HG03066 (cell line): ENCODE measurements at regions not wholly inside any gene's neighbourhood (a gene's known extent, or its start where the extent isn't known, plus 50 kb on each side); places are given as distances from the start of the nearest gene placed in this dataset.
"Not testable (repeated sequence)": the region's sequence is repeated elsewhere in the genome, so short reads cannot be mapped to it uniquely, and the experiment has no call there.

Experiments
- ATAC-seq: cut with Tn5 transposase; IDR thresholded peaks from one replicate; pipeline ENCODE4 v1.9.1; 2021; ENCODE audit warnings: low read depth; ENCODE audit not compliant: unreplicated experiment

DNA sequence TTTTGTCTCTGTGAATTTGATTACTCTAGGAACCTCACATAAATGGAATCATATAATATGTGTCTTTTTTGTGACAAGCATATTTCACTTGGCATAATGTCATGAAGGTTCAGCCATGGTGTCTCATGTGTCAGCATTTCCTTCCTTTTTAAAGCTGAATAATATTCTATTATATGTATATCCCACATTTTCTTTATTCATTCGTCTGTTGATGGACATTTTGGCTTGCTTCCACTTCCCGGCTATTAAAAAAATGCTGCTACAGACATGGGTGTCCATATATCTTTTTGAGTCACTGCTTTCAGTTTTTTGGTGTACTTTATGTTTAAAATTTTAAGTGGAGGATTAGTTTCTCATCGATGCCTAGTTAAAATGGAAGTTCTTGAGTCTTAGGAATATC is 59.8 kb upstream of the C5orf63 start:
- ATAC-seq = no peak

DNA sequence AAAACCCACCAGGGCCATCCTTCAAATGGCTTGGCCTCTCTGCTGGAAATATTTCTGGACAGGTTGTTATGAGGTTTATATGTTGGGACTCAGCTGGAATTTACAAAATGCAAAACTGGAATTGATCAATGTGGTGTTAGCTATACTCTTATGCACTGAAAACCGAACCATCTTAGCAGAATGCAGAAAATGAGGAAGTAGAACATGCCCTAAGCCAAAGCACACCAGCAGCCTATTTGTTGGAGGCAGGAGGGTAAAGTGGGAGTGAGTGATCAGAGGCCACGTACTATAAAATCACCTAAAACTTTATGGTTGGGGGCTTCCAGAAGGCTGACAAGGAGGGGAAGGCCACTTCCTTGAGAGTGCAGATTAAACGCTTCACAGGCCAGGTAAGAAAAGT is 63.6 kb upstream of the C5orf63 start:
- no peak for ATAC-seq

DNA sequence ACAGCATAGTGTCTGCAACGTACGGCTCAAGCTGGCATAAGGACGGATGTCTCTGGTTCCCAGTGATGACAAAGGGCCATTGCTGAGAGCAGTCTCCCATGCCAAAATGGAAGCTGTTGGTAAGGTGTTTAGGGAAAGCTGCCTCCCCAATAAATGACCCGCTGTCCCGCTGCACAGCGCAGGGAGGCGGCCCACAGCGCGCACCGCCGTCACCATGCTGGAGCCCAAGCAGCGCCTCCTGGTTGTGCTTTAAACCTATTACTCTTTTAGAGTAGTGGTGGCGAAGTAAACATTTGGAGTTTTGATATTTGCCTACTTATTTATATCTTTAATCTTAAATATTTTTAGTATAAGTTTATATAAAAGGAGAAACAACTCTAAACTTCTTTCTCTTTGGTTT is 70.4 kb upstream of the C5orf63 start:
- no peak for ATAC-seq

DNA sequence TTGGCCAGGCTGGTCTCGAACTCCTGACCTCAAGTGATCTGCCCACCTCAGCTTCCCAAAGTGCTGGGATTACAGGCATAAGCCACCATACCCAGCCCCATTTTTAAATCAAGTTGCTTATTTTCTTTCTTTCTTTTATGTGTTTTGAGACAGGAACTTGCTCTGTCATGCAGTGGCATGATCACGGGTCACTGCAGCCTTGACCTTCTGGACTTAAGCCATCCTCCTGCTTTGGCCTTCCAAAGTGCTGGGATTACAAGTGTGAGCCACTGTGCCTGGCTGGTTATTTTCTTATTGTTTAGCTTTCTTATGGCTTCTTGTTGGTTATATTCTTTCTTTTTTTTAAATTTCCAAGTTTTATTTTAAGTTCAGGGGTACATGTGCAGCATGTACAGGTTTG is 79.7 kb upstream of the C5orf63 start:
- no peak for ATAC-seq

DNA sequence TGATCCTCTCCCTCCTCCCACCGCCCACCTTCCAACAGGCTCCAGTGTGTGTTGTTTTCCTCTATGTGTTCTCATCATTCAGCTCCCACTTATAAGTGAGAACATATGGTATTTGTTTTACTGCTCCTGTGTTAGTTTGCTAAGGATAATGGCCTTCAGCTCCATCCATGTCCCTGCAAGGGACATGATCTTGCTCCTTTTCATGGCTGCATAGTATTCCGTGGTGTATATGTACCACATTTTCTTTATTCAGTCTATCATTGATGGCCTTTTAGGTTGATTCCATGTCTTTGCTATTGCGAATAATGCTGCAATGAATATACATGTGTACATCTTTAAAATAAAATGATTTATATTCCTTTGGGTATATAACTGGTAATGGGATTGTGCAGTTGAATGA is 80.2 kb upstream of the C5orf63 start:
- no peak for ATAC-seq

DNA sequence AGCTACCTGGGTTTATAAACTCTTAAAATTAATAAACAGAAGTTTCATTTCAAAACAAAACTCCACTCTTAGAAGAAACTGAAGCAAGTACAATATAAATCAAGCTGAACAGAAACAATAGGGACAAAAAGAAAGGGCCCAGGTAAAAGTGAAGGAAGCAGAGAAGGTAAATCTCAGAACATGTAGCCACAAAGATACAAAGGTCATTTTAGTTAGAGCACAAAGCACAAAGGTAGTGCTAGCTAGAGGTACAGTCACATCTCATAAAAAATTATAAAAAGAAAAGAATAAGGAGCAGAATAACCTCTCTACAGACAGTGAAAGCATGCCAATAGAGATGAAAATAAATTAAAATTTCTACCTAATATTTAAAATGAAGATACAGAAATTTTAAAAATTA is 90.4 kb upstream of the C5orf63 start:
- ATAC-seq = no peak

DNA sequence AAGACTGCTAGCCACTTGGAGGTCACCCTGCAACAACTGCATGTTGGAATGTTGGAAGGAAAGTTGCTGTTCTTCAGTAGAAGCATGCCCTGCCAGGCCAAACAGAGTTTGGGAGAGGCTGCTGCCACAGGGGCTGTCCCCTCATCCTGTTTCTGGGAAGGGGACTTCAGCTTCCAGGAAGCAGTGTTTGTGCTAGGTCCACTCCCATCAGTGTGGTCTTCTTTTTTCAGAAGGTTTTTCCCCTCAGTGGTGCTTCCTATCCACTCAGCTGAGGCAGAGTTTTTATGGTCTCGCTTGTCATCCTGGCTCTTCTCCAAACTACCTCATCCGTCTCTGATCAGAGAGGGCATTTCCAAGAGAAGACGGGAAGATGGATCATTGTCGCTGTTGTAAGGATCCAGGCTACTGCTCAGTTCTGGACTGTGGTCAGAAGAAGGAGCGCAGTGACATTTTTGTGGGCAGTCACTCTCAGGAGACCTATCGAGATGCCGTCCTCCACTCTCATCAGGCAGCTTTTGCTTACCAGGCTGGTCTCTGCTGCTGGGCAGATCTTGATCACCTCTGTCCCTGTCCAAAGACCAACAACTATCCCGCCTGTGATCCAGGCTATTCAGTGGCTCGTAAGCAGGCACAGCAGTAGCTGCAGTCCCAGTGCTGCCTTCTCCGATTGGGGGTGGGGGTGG is 97.8 kb upstream of the C5orf63 start:
- ATAC-seq = no peak

DNA sequence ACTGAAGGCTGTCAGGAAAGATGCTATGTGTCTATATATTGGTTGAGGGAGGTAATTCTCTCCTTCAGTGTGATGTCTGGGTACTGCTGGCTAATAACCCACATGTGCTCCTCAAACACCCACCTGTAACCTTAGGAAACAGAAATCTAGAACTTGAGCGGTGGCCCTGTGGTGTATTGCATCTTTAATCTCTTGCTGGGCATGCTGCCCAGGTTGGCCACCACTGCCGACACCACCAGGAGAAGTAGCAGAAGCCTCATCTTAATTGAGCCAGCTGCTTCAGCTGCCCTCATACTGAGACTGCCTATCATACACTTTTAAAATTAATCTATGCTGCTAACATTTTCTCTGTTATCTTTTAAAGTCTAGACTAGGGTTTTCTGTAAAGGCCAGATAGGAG is 103.5 kb upstream of the C5orf63 start:
- no peak for ATAC-seq

DNA sequence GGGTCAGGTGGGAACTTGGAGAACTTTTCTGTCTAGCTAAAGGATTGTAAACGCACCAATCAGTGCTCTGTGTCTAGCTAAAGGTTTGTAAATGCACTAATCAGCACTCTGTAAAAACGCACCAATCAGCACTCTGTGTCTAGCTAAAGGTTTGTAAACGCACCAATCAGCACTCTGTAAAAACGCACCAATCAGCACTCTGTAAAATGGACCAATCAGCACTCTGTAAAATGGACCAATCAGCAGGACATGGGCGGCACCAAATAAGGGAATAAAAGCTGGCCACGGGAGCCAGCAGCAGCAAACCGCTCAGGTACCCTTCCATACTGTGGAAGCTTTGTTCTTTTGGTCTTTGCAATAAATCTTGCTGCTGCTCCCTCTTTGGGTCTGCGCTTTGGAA is 108.0 kb upstream of the MEGF10 start:
- not testable (repeated sequence) for ATAC-seq

DNA sequence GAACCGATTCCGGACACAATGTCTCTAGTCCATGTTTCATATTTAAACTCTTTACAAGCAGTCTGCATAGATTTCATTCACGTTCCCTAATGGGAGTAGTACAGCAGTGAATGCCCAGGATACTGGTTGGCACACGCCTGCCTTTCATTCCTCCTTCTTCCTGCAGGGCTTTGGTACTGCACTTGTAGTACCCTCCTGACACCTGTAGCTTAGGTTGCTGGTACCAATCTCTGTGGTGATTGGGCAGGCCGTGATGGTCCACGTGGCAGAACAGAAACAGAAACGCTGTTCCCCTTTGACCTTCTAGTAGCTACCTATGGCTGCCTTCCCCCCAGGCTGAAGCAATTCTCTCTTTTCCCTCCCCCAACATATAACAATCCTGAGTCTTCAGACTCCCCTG is 107.3 kb upstream of the MEGF10 start:
- ATAC-seq = no peak

DNA sequence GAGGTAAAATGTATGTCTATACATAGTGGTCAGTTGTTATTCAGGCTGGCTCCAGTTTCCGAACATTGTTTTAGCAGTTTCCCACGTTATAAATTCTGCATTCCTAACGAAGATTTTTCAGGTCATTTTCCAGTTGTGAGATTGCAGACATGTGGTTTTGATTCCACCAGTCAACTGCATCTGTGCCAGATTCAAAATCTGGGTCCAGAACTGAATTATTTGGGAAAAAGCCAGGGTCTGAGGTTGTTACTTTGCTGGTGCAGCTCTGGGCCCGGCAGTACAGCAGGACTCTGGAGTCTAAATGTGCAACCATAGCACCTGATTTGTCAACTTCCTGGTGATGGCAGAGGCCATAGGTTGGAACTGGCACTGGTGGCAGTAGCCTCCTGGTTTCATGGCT is 105.7 kb upstream of the MEGF10 start:
- no peak for ATAC-seq

DNA sequence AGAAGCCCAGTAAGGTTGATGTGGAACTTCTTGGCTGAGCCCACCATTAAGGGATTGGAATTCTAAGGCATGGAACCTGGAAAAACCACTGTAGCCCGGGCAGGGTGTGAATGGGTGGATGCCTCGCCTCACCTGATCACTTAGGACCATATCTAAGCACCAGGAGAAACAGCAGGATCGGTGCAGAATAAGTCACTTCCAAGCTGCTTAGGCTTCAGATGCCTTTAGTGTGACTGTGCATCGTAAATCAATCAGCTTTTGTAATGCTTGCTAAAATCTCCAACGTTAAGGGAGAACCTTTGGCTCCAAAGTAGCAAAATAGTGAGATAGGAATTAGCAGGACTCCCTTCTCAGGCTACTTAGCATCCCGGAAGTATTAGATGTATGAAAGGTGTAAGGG is 103.9 kb upstream of the MEGF10 start:
- ATAC-seq = no peak

DNA sequence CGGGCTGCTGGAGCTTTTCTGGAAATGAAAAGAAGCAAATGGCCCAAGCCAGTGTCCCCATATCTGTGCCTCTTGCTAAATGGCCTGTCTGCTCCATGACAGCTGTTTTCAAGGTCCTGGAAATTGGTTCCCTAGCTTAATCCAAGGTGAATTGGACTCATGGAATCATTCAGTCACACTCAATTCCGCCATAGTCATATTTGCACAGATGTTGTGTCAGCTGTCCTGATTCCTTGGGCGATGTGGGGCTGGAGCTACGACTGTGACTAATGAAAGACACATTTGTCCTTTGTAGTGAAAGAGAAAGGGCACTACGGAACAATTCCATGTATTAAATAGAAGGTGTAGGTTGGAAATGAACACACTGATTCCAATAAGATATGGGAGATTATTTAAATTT is 102.9 kb upstream of the MEGF10 start:
- no peak for ATAC-seq

DNA sequence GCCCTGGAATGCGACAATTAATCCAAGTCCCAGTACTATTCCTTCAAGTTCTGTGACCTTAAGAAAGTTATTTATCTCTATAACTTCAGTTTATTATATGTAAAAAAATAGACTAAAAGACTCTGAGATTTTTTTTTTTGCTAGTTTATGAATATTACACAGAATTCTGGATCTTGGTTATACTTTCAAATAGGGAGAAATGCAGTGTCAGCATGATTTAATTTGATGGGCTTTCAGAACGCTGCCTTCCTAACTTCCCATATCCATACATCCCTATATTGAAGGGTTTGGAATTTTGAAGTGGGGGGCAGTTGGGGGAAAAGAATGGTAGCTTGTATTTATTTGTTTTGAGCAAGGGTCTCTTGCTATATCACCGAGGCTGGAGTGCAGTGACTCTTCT is 98.4 kb upstream of the MEGF10 start:
- no peak for ATAC-seq

DNA sequence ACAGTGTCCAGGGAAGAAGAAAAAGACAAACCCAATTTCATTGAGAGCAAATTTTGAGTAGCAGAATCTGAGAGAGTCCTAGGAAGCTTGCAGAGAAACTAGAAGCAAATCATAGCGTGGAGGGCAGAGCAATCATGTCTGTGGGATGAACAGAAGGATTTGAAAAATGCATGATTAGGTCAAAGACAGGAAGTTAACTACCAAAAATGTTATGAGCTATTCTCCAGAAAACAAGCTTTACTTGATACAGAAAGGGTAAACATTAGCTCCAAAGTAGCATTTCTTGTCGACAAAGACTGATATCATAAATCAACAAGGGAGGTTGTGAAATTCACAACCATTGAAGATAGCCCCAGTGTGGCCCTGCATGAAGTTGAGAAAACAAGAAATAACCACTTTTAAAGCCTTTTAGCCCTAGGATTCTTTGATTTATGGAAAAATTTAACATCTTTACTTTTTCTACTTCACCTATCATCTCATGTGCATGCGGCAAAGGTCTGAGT is 97.7 kb upstream of the MEGF10 start:
- ATAC-seq = no peak

DNA sequence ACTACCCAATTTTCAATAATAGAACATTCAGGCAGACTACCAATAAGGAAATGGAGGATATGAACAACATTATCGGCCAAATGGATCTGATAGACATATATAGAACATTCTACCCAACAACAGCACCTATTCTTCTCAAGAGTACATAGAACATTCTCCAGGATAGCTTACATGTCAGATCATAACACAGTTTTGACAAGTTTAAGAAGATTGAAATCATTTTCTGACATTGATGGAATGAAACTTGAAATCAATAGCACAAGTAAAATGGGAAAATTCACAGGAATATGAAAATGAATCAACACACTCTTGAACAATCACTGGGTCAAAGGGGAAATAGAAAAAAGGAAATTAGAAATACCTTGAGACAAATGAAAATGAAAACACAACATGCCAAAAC is 94.6 kb upstream of the MEGF10 start:
- ATAC-seq = no peak

DNA sequence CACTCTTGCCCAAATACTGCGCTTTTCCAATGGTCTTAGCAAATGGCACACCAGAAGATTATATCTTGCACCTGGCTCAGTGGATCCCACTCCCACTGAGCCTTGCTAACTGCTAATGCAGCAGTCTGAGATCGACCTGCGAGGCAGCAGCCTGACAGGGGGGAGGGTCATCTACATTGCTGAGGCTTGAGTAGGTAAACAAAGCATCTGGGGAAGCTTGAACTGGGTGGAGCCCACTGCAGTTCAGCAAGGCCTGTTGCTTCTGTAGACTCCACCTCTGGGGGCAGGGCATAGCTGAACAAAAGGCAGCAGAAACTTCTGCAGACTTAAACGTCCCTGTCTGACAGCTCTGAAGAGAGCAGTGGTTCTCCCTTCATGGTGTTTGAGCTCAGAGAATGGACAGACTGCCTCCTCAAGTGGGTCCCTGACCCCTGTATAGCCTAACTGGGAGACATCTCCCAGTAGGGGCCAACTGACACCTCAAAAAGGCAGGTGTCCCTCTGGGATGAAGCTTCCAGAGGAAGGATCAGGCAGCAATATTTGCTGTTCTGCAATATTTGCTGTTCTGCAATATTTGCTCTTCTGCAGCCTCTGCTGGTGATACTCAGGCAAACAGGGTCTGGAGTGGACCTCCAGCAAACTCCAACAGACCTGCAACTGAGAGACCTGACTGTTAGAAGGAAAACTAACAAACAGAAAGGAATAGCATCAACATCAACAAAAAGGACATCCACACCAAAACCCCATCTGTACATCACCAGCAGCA is 93.0 kb upstream of the MEGF10 start:
- ATAC-seq = not testable (repeated sequence)

DNA sequence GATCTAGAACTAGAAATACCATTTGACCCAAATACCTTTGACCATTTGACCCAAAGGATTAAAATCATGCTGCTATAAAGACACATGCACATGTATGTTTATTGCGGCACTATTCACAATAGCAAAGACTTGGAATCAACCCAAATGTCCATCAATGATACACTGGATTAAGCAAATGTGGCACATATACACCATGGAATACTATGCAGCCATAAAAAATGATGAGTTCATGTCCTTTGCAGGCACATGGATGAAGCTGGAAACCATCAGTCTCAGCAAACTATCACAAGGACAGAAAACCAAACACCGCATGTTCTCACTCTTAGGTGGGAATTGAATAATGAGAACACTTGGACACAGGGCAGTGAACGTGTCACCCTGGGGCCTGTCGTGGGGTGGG is 87.9 kb upstream of the MEGF10 start:
- not testable (repeated sequence) for ATAC-seq

DNA sequence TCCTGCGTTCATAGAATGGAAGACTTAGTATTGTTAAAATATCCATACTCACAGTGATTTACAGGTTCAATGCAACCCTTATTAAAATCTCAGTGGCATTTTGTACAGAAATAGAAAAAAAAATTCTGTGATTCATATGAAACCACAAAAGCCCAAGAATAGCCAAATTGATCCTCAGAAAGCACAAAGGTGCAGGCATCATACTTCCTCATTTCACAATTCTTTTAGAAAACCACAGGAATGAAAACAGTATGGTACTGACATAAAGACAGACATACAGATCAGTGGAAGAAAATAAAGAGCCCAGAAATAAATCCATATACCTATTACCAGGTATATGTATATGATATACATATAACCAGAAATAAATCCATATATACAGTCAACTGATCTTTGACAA is 86.8 kb upstream of the MEGF10 start:
- ATAC-seq = no peak

DNA sequence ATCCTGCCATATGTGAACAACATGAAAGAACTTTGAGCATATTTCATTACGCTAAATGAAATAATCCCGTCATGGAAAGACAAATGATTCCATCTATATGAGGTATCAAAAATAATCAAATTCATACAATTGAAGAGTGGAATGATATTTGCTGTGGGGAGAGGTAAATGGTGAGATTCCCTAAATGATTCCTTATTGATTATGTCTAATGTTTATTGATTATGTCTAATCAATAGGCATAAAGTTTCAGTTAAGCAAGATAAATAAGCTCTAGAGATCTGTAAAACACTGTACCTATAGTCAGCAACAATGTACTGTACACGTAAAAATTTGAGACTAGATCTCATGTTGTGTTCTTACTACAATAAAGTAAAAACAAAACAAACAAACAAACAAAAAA is 85.4 kb upstream of the MEGF10 start:
- ATAC-seq = no peak

DNA sequence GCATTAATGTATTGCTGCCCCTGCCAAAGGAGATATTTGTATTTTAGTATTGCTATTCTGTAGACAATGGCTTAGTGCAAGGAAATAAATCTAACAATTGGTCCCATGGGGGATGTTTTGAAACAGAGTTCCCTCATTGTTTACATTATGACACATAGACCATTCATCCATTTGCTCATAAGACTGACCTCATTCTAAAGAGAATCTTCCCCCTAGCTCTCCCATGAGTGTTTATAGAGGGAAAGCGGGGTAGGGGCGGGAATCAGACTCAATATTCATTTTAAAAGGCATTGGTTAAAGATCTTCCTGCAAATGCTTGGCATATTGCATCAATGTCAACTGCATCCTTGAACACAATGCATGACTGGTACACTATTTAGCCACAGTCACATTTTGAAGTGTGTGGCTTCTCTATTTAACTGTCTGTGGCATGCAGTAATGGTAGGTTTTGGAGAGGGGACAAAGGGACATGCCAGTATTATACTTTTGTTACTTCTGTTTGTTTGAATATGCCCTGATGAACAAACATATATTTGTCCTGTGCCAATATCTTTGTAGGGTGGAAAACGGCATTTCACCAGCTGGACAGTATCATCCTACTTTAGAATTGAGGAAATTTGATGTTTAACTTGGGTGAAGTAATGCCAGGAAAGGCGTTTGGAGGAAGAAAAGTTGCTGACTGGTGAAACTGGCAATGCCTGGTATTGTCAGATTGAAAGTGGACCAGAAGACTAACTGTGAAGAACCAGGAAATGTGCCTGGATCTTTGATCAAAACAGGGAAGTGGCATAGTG is 84.1 kb upstream of the MEGF10 start:
- no peak for ATAC-seq
